ENCODE measurements at regions not wholly inside any gene's neighbourhood (a gene's known extent, or its start where the extent isn't known, plus 50 kb on each side); places are given as distances from the start of the nearest gene placed in this dataset.

DNA sequence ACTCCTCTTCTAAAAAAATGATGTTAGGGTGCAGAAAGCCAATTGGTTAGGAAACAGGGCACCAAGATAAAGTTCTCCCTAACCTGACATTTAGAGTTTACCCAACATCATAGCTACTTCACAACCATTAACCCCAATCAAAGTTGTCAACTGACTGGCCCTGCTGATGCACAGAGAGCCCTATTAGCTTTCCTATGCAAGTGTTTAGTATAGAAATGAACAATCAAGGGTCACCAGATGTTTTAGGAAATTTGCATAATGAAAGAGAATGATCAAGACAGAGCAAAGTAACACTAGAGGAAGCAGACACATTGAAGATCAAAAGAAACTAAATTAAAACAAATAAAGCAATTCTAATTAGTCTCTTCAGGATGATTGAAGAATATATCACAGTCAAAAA is 64.2 kb upstream of the DCC start:
- Histone ChIP-seq H2AFZ (ENCODE audit: low read length) (no peak overlapping the region), H2AK5ac (ENCODE audit: low read depth, low read length) (no peak overlapping the region), H3K79me1 (ENCODE audit: low read depth, low read length) (no peaks in the 10 kb centered on the region), H3K14ac (ENCODE audit: low read length) (no peak overlapping the region), H4K91ac (ENCODE audit: low read depth, low read length, poor library complexity) (no peak overlapping the region), H3K4me2 (ENCODE audit: insufficient read depth, low read length, poor library complexity, severe bottlenecking) (no peak overlapping the region), H3K36me3 (replicated peaks in 1 of 2; ENCODE audit: control insufficient read depth in 2 of 2, insufficient read depth in 2 of 2, low read length in 2 of 2) (no peaks in the 10 kb centered on the region), H3K23ac (ENCODE audit: low read depth, low read length, poor library complexity) (no peak overlapping the region), H3K27me3 (ENCODE audit: control insufficient read depth in 3 of 3, insufficient read depth in 3 of 3, low read depth in 1 of 3, low read length in 3 of 3) (no peaks in the 10 kb centered on the region), H3K9ac (ENCODE audit: low read depth, low read length, poor library complexity) (no peak overlapping the region), H3K18ac (ENCODE audit: low read length) (no peak overlapping the region), H4K8ac (ENCODE audit: low read depth, low read length) (no peak overlapping the region), H3K9me3 (replicated peaks in 1 of 2; ENCODE audit: control insufficient read depth in 2 of 2, insufficient read depth in 1 of 2, low read depth in 1 of 2, low read length in 2 of 2) (no peaks in the 10 kb centered on the region), H3K4me1 (ENCODE audit: control insufficient read depth in 2 of 2, insufficient read depth in 1 of 2, low read depth in 1 of 2, low read length in 2 of 2) (peaks cover 0 to 2% of the 10 kb centered on the region in 2 donors), H3K4me3 (ENCODE audit: low read length in 2 of 2) (no peak overlapping the region), H3K4ac (ENCODE audit: low read length) (no peak overlapping the region), H2BK5ac (ENCODE audit: low read length) (no peak overlapping the region), H2BK12ac (ENCODE audit: low read length) (no peak overlapping the region), H3K27ac (replicated peaks; ENCODE audit: low read length) (no peak overlapping the region), H2BK15ac (ENCODE audit: low read length) (no peak overlapping the region), H2BK120ac (ENCODE audit: low read depth, low read length) (no peak overlapping the region)
- DNase-seq (ENCODE audit: low spot score), result no peak

- Histone ChIP-seq H3K14ac (ENCODE audit: low read length) (no peak overlapping the region), H3K4me1 (ENCODE audit: control insufficient read depth in 2 of 2, insufficient read depth in 1 of 2, low read depth in 1 of 2, low read length in 2 of 2) (peaks cover 0 to 2% of the 10 kb centered on the region in 2 donors), H2BK5ac (ENCODE audit: low read length) (no peak overlapping the region), H2BK15ac (ENCODE audit: low read length) (no peak overlapping the region), H3K4me3 (ENCODE audit: low read length in 2 of 2) (no peak overlapping the region), H3K23ac (ENCODE audit: low read depth, low read length, poor library complexity) (no peak overlapping the region), H2AFZ (ENCODE audit: low read length) (no peak overlapping the region), H3K27ac (replicated peaks; ENCODE audit: low read length) (no peak overlapping the region), H3K9me3 (replicated peaks in 1 of 2; ENCODE audit: control insufficient read depth in 2 of 2, insufficient read depth in 1 of 2, low read depth in 1 of 2, low read length in 2 of 2) (peaks cover 0 to 2% of the 10 kb centered on the region in 2 donors), H3K4ac (ENCODE audit: low read length) (no peak overlapping the region), H4K91ac (ENCODE audit: low read depth, low read length, poor library complexity) (no peak overlapping the region), H3K79me1 (ENCODE audit: low read depth, low read length) (no peaks in the 10 kb centered on the region), H2BK12ac (ENCODE audit: low read length) (no peak overlapping the region), H2AK5ac (ENCODE audit: low read depth, low read length) (no peak overlapping the region), H3K18ac (ENCODE audit: low read length) (no peak overlapping the region), H2BK120ac (ENCODE audit: low read depth, low read length) (no peak overlapping the region), H3K27me3 (ENCODE audit: control insufficient read depth in 3 of 3, insufficient read depth in 3 of 3, low read depth in 1 of 3, low read length in 3 of 3) (no peaks in the 10 kb centered on the region), H3K4me2 (ENCODE audit: insufficient read depth, low read length, poor library complexity, severe bottlenecking) (no peak overlapping the region), H3K9ac (ENCODE audit: low read depth, low read length, poor library complexity) (no peak overlapping the region), H4K8ac (ENCODE audit: low read depth, low read length) (no peak overlapping the region), H3K36me3 (replicated peaks in 1 of 2; ENCODE audit: control insufficient read depth in 2 of 2, insufficient read depth in 2 of 2, low read length in 2 of 2) (no peaks in the 10 kb centered on the region)
- no peak for DNase-seq (ENCODE audit: low spot score)
- no CpG with 5 or more reads among the region's 2 CpGs for WGBS, 2 donors (ENCODE audit: extremely low coverage in 2 of 2, insufficient read length in 2 of 2, insufficient replicate concordance in 1 of 2)
These were observed 62.2 kb upstream of the DCC start for GRCh38 chr18:52277785-52278184.

DNA sequence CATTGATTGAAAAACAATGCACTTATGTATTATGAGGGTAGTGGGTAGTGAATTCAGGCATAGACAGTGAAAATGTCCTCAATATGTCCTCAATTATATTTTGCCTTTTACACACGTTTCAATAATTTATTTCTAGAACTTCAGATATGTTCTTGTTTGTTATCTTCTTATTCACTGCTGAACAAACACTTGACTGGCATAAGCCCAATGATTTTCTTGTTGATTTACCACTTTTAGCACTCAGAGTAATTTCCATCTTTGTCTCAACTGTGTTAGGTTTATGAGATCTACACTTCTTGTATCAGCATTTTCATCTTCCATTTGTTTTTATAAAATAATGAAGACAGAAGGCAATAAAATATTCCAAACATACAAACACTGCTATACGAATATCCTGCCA is 61.8 kb upstream of the DCC start:
- Histone ChIP-seq H3K23ac (ENCODE audit: low read depth, low read length, poor library complexity) (no peak overlapping the region), H3K79me1 (ENCODE audit: low read depth, low read length) (no peaks in the 10 kb centered on the region), H2BK5ac (ENCODE audit: low read length) (no peak overlapping the region), H3K18ac (ENCODE audit: low read length) (no peak overlapping the region), H4K8ac (ENCODE audit: low read depth, low read length) (no peak overlapping the region), H3K27me3 (ENCODE audit: control insufficient read depth in 3 of 3, insufficient read depth in 3 of 3, low read depth in 1 of 3, low read length in 3 of 3) (no peaks in the 10 kb centered on the region), H3K4me2 (ENCODE audit: insufficient read depth, low read length, poor library complexity, severe bottlenecking) (no peak overlapping the region), H3K36me3 (replicated peaks in 1 of 2; ENCODE audit: control insufficient read depth in 2 of 2, insufficient read depth in 2 of 2, low read length in 2 of 2) (no peaks in the 10 kb centered on the region), H3K27ac (replicated peaks; ENCODE audit: low read length) (no peak overlapping the region), H2BK120ac (ENCODE audit: low read depth, low read length) (no peak overlapping the region), H3K4ac (ENCODE audit: low read length) (no peak overlapping the region), H2BK12ac (ENCODE audit: low read length) (no peak overlapping the region), H2BK15ac (ENCODE audit: low read length) (no peak overlapping the region), H3K4me3 (ENCODE audit: low read length in 2 of 2) (no peak overlapping the region), H3K4me1 (ENCODE audit: control insufficient read depth in 2 of 2, insufficient read depth in 1 of 2, low read depth in 1 of 2, low read length in 2 of 2) (peaks cover 0 to 2% of the 10 kb centered on the region in 2 donors), H3K9ac (ENCODE audit: low read depth, low read length, poor library complexity) (no peak overlapping the region), H2AFZ (ENCODE audit: low read length) (no peak overlapping the region), H3K9me3 (replicated peaks in 1 of 2; ENCODE audit: control insufficient read depth in 2 of 2, insufficient read depth in 1 of 2, low read depth in 1 of 2, low read length in 2 of 2) (peaks cover 0 to 2% of the 10 kb centered on the region in 2 donors), H2AK5ac (ENCODE audit: low read depth, low read length) (no peak overlapping the region), H3K14ac (ENCODE audit: low read length) (no peak overlapping the region), H4K91ac (ENCODE audit: low read depth, low read length, poor library complexity) (no peak overlapping the region)
- DNase-seq (ENCODE audit: low spot score), result no peak
- WGBS, 2 donors (ENCODE audit: extremely low coverage in 2 of 2, insufficient read length in 2 of 2, insufficient replicate concordance in 1 of 2), result no CpG with 5 or more reads among the region's 2 CpGs

DNA sequence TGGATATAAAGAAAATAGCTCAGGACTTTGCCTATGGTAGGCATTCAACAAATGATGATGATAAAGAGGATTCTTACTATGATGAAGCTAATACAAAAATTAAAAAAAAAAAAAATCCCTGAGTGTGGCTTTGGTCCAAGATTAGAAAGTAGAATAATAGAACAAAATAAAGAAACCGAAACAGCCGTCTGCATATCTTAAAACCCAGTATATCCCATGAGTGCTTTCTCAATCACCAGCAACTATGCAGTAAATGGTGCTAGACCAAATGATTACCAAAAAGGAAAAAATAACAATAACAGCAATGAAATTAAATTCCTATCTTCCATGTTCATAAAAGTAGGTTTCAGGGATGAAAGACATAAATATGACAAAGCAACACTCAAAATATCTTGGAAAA is 59.3 kb upstream of the DCC start:
- no peak overlapping the region for H2BK5ac ChIP-seq (ENCODE audit: low read length)
- H3K18ac ChIP-seq (ENCODE audit: low read length), result no peak overlapping the region
- H3K27ac ChIP-seq (replicated peaks; ENCODE audit: low read length), result no peak overlapping the region
- no peaks in the 10 kb centered on the region for H3K4me1 ChIP-seq (ENCODE audit: control insufficient read depth in 2 of 2, insufficient read depth in 1 of 2, low read depth in 1 of 2, low read length in 2 of 2)
- H3K27me3 ChIP-seq (ENCODE audit: control insufficient read depth in 3 of 3, insufficient read depth in 3 of 3, low read depth in 1 of 3, low read length in 3 of 3), result no peaks in the 10 kb centered on the region
- H2BK15ac ChIP-seq (ENCODE audit: low read length), result no peak overlapping the region
- H4K8ac ChIP-seq (ENCODE audit: low read depth, low read length), result no peak overlapping the region
- H3K14ac ChIP-seq (ENCODE audit: low read length), result no peak overlapping the region
- no peaks in the 10 kb centered on the region for H3K79me1 ChIP-seq (ENCODE audit: low read depth, low read length)
- H3K36me3 ChIP-seq (replicated peaks in 1 of 2; ENCODE audit: control insufficient read depth in 2 of 2, insufficient read depth in 2 of 2, low read length in 2 of 2), result no peaks in the 10 kb centered on the region
- H3K4me3 ChIP-seq (ENCODE audit: low read length in 2 of 2), result no peak overlapping the region
- H3K9ac ChIP-seq (ENCODE audit: low read depth, low read length, poor library complexity), result no peak overlapping the region
- H2AFZ ChIP-seq (ENCODE audit: low read length), result no peak overlapping the region
- no peak overlapping the region for H2BK120ac ChIP-seq (ENCODE audit: low read depth, low read length)
- H2AK5ac ChIP-seq (ENCODE audit: low read depth, low read length), result no peak overlapping the region
- H2BK12ac ChIP-seq (ENCODE audit: low read length), result no peak overlapping the region
- no peak overlapping the region for H3K4ac ChIP-seq (ENCODE audit: low read length)
- no peak overlapping the region for H4K91ac ChIP-seq (ENCODE audit: low read depth, low read length, poor library complexity)
- H3K9me3 ChIP-seq (replicated peaks in 1 of 2; ENCODE audit: control insufficient read depth in 2 of 2, insufficient read depth in 1 of 2, low read depth in 1 of 2, low read length in 2 of 2), result peaks cover 0 to 2% of the 10 kb centered on the region in 2 donors
- no peak overlapping the region for H3K23ac ChIP-seq (ENCODE audit: low read depth, low read length, poor library complexity)
- DNase-seq (ENCODE audit: low spot score), result no peak
- no CpG with 5 or more reads among the region's 2 CpGs for WGBS, 2 donors (ENCODE audit: extremely low coverage in 2 of 2, insufficient read length in 2 of 2, insufficient replicate concordance in 1 of 2)
- no peak overlapping the region for H3K4me2 ChIP-seq (ENCODE audit: insufficient read depth, low read length, poor library complexity, severe bottlenecking)
